ENCODE measurements at regions not wholly inside any gene's neighbourhood (a gene's known extent, or its start where the extent isn't known, plus 50 kb on each side); places are given as distances from the start of the nearest gene placed in this dataset.
A peak's percentile ranks its signal among the peaks of the same experiment; 100 is the strongest.

- no peak for TF ChIP-seq HDGF (IDR thresholded peaks at IDR 0.05; ENCODE audit: borderline replicate concordance)
- TF ChIP-seq FOXM1 (IDR thresholded peaks at IDR 0.05; ENCODE audit: borderline replicate concordance), result no peak
- TF ChIP-seq ZNF384 (IDR thresholded peaks at IDR 0.05), result no peak
- no peak for TF ChIP-seq PKNOX1 (IDR thresholded peaks at IDR 0.05)
- no peak for TF ChIP-seq LEF1 (IDR thresholded peaks at IDR 0.05; ENCODE audit: borderline replicate concordance)
- TF ChIP-seq L3MBTL2 (conservative IDR thresholded peaks at IDR 0.05), result no peak
- no peak for TF ChIP-seq ARNT (IDR thresholded peaks at IDR 0.05)
- no peak for TF ChIP-seq CTBP1 (IDR thresholded peaks at IDR 0.05; ENCODE audit: borderline replicate concordance)
- CTCF ChIA-PET, result no interaction called here
- no peak for DNase-seq (ENCODE audit: extremely low spot score)
- POLR2A ChIA-PET, result no interaction called here
Measured at GRCh38 chr6:19757036-19757435, 80.1 kb upstream of the ID4 start.

GRCh38 chr6:19759117-19759880 lies 77.9 kb upstream of the ID4 start:
- DNase-seq (ENCODE audit: extremely low spot score), result no peak
- TF ChIP-seq ELF4 (IDR thresholded peaks at IDR 0.05) (no peak), SP1 (IDR thresholded peaks at IDR 0.05) (no peak), NFRKB (IDR thresholded peaks at IDR 0.05) (no peak), SUZ12 (IDR thresholded peaks at IDR 0.05) (no peak), FOXK2 (IDR thresholded peaks at IDR 0.05) (no peak)
- POLR2A ChIA-PET, result no interaction called here
- CTCF ChIA-PET, result no interaction called here

GRCh38 chr6:19761121-19761520 lies 76.0 kb upstream of the ID4 start:
- TF ChIP-seq LEF1 (IDR thresholded peaks at IDR 0.05; ENCODE audit: borderline replicate concordance) (no peak), FOXK2 (IDR thresholded peaks at IDR 0.05) (no peak), SP1 (IDR thresholded peaks at IDR 0.05) (no peak), SUZ12 (IDR thresholded peaks at IDR 0.05) (no peak), PKNOX1 (IDR thresholded peaks at IDR 0.05) (no peak), FOXM1 (IDR thresholded peaks at IDR 0.05; ENCODE audit: borderline replicate concordance) (no peak), L3MBTL2 (conservative IDR thresholded peaks at IDR 0.05) (no peak), HDGF (IDR thresholded peaks at IDR 0.05; ENCODE audit: borderline replicate concordance) (no peak), ELF4 (IDR thresholded peaks at IDR 0.05) (no peak), NFRKB (IDR thresholded peaks at IDR 0.05) (no peak), ZNF384 (IDR thresholded peaks at IDR 0.05) (no peak), ARNT (IDR thresholded peaks at IDR 0.05) (no peak), BHLHE40 (IDR thresholded peaks at IDR 0.05; ENCODE audit: borderline replicate concordance) (no peak), TARDBP (IDR thresholded peaks at IDR 0.05) (no peak)
- ChIA-PET POLR2A (no interaction called here), CTCF (no interaction called here)
- DNase-seq (ENCODE audit: extremely low spot score), result no peak

GRCh38 chr6:19771753-19772336 lies 65.3 kb upstream of the ID4 start:
- CTCF ChIA-PET, result no interaction called here
- TF ChIP-seq SUZ12 (IDR thresholded peaks at IDR 0.05), result no peak
- TF ChIP-seq LEF1 (IDR thresholded peaks at IDR 0.05; ENCODE audit: borderline replicate concordance), result no peak
- TF ChIP-seq BHLHE40 (IDR thresholded peaks at IDR 0.05; ENCODE audit: borderline replicate concordance), result no peak
- no peak for TF ChIP-seq ARNT (IDR thresholded peaks at IDR 0.05)
- no peak for TF ChIP-seq HDGF (IDR thresholded peaks at IDR 0.05; ENCODE audit: borderline replicate concordance)
- no peak for TF ChIP-seq NFRKB (IDR thresholded peaks at IDR 0.05)
- TF ChIP-seq L3MBTL2 (conservative IDR thresholded peaks at IDR 0.05), result no peak
- TF ChIP-seq TARDBP (IDR thresholded peaks at IDR 0.05), result no peak
- no peak for TF ChIP-seq FOXM1 (IDR thresholded peaks at IDR 0.05; ENCODE audit: borderline replicate concordance)
- TF ChIP-seq ZNF384 (IDR thresholded peaks at IDR 0.05), result no peak
- TF ChIP-seq FOXK2 (IDR thresholded peaks at IDR 0.05), result no peak
- no peak for TF ChIP-seq CTBP1 (IDR thresholded peaks at IDR 0.05; ENCODE audit: borderline replicate concordance)
- TF ChIP-seq PKNOX1 (IDR thresholded peaks at IDR 0.05), result no peak
- no peak for TF ChIP-seq SP1 (IDR thresholded peaks at IDR 0.05)
- no peak for TF ChIP-seq FOXA1 (IDR thresholded peaks at IDR 0.05)
- no peak for DNase-seq (ENCODE audit: extremely low spot score)
- POLR2A ChIA-PET, result no interaction called here

GRCh38 chr6:19772891-19773290 lies 64.3 kb upstream of the ID4 start:
- peak; percentile 12 for DNase-seq (ENCODE audit: extremely low spot score)

More at GRCh38 chr6:19772891-19773290, 64.3 kb upstream of the ID4 start:
- POLR2A ChIA-PET, result no interaction called here
- no peak for TF ChIP-seq ELF4 (IDR thresholded peaks at IDR 0.05)
- TF ChIP-seq CTBP1 (IDR thresholded peaks at IDR 0.05; ENCODE audit: borderline replicate concordance), result no peak
- no peak for TF ChIP-seq LEF1 (IDR thresholded peaks at IDR 0.05; ENCODE audit: borderline replicate concordance)
- no peak for TF ChIP-seq SUZ12 (IDR thresholded peaks at IDR 0.05)
- TF ChIP-seq FOXM1 (IDR thresholded peaks at IDR 0.05; ENCODE audit: borderline replicate concordance), result no peak
- no peak for TF ChIP-seq HDGF (IDR thresholded peaks at IDR 0.05; ENCODE audit: borderline replicate concordance)
- TF ChIP-seq BHLHE40 (IDR thresholded peaks at IDR 0.05; ENCODE audit: borderline replicate concordance), result no peak
- no peak for TF ChIP-seq FOXK2 (IDR thresholded peaks at IDR 0.05)
- TF ChIP-seq NFRKB (IDR thresholded peaks at IDR 0.05), result no peak
- TF ChIP-seq SP1 (IDR thresholded peaks at IDR 0.05), result no peak
- no peak for TF ChIP-seq L3MBTL2 (conservative IDR thresholded peaks at IDR 0.05)
- no peak for TF ChIP-seq ARNT (IDR thresholded peaks at IDR 0.05)
- TF ChIP-seq FOXA1 (IDR thresholded peaks at IDR 0.05), result no peak
- no peak for TF ChIP-seq TARDBP (IDR thresholded peaks at IDR 0.05)
- TF ChIP-seq PKNOX1 (IDR thresholded peaks at IDR 0.05), result no peak
- no peak for TF ChIP-seq ZNF384 (IDR thresholded peaks at IDR 0.05)
- CTCF ChIA-PET, result interaction anchor here (0.9 kb wide), 1 partner anchor 36 kb away, joined by 4 read pairs; no protein-coding TSS in a partner anchor

All from HEK293T (cell line).